ENCODE measurements at regions not wholly inside any gene's neighbourhood (a gene's known extent, or its start where the extent isn't known, plus 50 kb on each side); places are given as distances from the start of the nearest gene placed in this dataset.

GRCh38 chr5:83839788-83840187 is 119.1 kb upstream of the HAPLN1 start:
- TF ChIP-seq EZH2 (IDR thresholded peaks at IDR 0.05) (no peak), POLR2AphosphoS5 (IDR thresholded peaks at IDR 0.05; ENCODE audit: borderline replicate concordance, low read depth, low read length) (no peak)
